DND-41 (cell line): ENCODE measurements at regions not wholly inside any gene's neighbourhood (a gene's known extent, or its start where the extent isn't known, plus 50 kb on each side); places are given as distances from the start of the nearest gene placed in this dataset.

Experiments
- CTCF ChIP-seq: IDR thresholded peaks from 2 replicates; pipeline ENCODE4 v1.5.1; 2012; ENCODE audit warnings: borderline replicate concordance, low read length, moderate library complexity, mild to moderate bottlenecking; ENCODE audit not compliant: poor library complexity, severe bottlenecking; ENCODE audit errors: extremely low read depth
- EZH2 ChIP-seq: IDR thresholded peaks from 3 replicates; pipeline ENCODE4 v1.6.1; 2012; ENCODE audit warnings: borderline replicate concordance, low read depth, mild to moderate bottlenecking, moderate library complexity, low read length, inconsistent platforms; ENCODE audit not compliant: severe bottlenecking

DNA sequence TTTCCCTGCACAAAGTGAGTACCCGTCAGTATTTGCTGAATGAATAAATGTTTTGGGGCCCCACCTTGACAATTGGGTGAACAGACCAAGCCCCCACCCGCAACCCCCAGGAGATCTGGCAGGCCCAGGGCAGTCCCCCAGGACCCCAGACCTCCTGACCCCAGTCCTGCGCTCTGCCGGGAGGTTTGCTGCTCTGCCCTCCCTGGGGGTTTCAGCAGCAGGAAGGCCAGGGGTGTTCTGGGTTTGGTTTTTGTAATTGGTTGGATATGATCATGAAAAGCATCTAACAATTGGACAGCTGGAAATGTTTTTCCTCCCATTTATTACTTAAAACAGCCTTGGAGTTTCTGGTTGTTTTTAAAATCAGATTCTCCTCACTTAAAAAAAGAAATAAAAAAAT is 193.8 kb downstream of the URI1 start:
- TF ChIP-seq CTCF (no peak), EZH2 (no peak)
